Erythroblast (primary cell): ENCODE measurements at regions not wholly inside any gene's neighbourhood (a gene's known extent, or its start where the extent isn't known, plus 50 kb on each side); places are given as distances from the start of the nearest gene placed in this dataset.

ENCODE experiments used
- GATA1 ChIP-seq: IDR thresholded peaks from 2 replicates; pipeline ENCODE4 v1.6.1; 2011; ENCODE audit warnings: low read depth, mild to moderate bottlenecking, control low read depth, low read length, moderate library complexity
- POLR2A ChIP-seq: IDR thresholded peaks from 2 replicates; pipeline ENCODE4 v1.6.1; 2011; ENCODE audit warnings: mild to moderate bottlenecking, low read length

GRCh38 chr1:213466541-213466940, 415.5 kb downstream of the RPS6KC1 start:
- no peak for TF ChIP-seq POLR2A
- TF ChIP-seq GATA1: no peak
